GM18511 (cell line): ENCODE measurements at regions not wholly inside any gene's neighbourhood (a gene's known extent, or its start where the extent isn't known, plus 50 kb on each side); places are given as distances from the start of the nearest gene placed in this dataset.
"Not testable (repeated sequence)": the region's sequence is repeated elsewhere in the genome, so short reads cannot be mapped to it uniquely, and the experiment has no call there.

ENCODE experiments used
- ATAC-seq: cut with Tn5 transposase; IDR thresholded peaks from one replicate; pipeline ENCODE4 v1.9.1; 2021; ENCODE audit warnings: mild to moderate bottlenecking, moderate library complexity; ENCODE audit not compliant: unreplicated experiment

DNA sequence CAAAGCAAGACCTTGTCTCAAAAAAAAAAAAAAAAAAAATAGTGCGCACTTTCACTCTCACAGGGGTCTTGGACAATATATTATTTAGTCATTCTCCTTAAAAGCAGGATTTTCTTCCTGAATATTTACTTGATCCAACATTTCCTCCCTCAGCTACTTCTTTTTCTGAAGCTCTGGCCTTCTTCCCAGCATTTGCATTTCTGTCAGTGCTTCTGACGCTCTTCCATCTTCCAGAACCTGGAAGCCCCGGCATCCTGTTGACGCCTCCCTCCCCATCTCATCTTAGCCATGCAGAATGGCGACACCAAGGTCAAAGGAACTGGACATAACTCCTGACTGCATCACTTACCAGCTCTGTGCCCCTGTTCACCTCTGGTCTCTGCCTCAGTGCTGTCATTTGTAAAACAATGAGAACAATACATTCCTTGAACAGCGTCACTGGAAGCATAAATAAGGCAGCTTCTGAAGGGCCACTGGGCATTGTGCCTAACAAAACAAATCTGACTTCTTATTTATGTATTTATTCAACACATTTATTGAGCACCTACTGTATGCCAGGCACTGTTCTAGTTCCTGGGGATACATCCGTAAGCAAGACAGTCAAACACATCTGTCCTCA lies 90.9 kb upstream of the MDM1 start:
- no peak for ATAC-seq

DNA sequence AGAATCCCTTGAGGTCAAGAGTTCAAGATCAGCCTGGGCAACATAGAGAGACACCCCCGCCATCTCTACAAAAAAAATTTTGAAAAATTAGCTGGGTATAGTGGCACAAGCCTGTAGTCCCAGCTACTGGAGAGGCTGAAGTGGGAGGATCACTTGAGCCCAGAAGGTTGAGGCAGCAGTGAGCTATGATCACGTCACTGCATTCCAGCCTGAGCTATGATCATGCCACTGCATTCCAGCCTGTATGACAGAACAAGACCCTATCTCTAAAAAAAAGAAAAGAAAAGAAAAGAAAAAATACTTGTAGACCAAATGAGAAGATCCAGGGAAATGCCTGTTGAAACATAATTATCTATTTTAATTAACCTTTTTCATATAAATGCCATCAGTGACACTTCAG lies 93.8 kb upstream of the MDM1 start:
- ATAC-seq = no peak

DNA sequence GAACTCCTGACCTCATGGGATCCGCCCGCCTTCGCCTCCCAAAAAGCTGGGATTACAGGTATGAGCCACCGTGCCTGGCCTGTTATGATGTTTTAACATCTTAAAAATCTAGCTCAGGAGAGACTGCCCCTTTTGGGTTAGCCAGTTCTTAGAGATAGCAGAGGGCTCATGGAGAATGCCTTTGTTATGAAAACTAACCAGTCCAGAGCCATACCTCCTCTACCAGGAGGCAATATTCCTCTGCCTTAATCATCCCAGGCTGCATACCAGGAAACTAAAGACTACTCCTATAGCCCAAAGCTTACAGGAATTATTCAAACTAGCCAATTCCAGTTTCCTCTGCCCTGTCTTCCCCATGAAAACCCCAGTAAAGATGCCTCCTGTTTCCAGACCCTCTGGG lies 96.0 kb upstream of the MDM1 start:
- no peak for ATAC-seq

GRCh38 chr12:68428724-68429501 lies 96.8 kb upstream of the MDM1 start:
- ATAC-seq = no peak

GRCh38 chr12:68429696-68430095 lies 97.5 kb upstream of the MDM1 start:
- ATAC-seq = no peak

DNA sequence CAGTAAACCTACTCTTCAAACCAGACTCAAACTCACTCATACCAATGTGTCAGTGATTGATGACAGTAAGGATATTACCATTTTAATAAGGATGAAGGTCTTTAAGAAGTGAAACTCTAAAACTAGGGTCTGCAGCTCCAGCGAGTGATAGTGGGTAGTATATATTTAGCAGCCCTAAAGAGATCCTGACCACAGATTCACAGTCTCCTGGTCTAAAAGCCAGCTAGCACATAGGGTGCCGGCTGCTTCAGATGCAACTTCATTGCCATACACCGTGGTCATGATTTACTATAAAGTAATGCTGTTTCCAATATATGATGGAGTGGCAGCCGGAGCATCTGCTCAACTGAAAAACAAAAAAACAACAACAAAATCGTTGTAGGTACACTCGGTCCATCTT lies 99.6 kb upstream of the MDM1 start:
- ATAC-seq = no peak

DNA sequence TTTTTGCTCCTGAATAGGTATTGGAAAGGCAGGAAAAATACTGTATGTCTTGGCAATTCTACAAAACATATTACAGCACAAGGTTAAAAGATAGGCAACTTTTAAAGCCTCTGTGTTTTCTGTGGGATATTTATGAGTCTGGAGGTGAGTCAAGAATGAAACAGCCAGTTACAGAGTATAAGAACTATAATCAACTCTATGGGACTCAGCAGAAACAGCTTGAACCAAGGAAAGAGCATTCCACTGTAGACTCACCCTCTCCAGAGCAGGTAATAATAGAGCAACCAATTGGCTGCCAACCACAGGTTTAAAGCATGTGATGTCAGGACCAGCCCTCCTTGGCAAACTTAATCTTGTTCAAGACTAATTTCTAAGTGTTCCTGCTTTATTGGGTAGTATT lies 100.5 kb upstream of the MDM1 start:
- no peak for ATAC-seq

GRCh38 chr12:68434391-68435298 lies 102.5 kb upstream of the MDM1 start:
- no peak for ATAC-seq

- ATAC-seq = no peak
Measured at GRCh38 chr12:68435299-68435637, 103.1 kb upstream of the MDM1 start.

DNA sequence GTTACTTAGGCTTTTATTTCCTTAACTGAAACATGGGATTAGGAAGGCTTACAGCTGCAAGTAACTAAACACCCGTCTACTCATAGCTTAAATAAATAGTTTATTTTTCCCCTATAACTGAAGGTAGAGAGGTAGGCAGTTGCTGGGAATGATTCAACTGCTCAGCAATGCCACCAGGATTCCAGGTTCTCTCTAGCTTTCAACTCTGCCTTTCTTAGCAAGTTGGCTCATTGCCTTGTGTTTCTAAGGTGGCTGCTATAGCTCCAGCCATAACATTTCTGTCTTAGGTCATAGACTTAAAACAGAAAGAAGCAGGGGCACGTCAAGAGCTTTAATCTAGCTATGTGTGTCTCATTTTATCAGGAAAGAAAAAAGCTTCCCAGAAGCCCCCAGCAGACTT lies 103.7 kb upstream of the MDM1 start:
- ATAC-seq = no peak

DNA sequence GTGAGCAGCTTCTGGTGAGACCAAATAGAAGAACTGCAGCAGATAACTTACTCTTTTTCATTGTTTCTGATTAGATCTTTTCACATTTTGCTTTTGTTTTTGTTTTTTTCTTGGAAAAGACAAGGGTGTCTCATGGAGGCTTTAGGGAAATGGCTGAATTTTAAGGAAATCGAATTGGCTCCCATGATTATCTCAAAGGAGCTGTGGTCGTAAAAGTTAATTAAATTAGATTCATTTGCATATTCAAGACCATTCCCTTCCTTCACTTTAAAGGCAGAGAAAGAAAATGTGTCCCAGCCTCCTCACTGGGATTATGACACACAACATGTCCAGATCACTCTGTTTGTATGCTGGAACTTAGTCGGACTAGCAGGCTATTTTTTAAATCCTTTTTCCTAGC lies 106.4 kb upstream of the MDM1 start:
- no peak for ATAC-seq

DNA sequence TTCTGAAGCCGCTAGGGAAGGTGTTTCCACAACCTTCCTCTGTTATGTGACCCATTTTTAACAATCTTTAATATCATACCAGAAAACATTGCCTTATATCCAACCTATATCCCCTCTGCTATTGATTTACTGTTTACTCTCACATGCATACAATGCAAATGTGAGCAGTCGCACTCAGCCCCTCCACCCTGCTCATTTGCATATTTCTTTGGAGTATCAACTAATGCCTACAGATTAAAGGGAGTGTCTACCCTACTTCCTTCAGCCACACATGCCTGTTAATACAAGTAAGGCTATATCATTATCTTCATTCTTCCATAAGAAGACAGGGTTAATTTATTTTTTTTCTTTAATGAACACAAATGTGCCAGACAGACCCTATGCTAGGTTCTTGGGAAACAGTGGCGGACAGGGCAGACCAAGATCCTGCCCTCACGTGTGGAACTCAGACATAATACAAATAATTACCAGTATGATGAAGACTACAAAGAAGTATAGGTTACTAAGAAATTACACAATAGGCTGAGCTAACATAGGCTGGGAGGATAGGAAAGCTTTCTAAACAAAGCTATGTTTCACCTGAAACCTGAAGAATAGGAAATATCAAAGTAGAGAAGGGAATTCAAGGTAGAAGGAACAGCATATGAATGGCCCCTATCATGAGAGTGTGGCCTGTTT lies 107.3 kb upstream of the MDM1 start:
- ATAC-seq = no peak

GRCh38 chr12:68440068-68440581 lies 108.0 kb upstream of the MDM1 start:
- no peak for ATAC-seq

- ATAC-seq = no peak
Measured at GRCh38 chr12:68441167-68441566, 109.0 kb upstream of the MDM1 start.

DNA sequence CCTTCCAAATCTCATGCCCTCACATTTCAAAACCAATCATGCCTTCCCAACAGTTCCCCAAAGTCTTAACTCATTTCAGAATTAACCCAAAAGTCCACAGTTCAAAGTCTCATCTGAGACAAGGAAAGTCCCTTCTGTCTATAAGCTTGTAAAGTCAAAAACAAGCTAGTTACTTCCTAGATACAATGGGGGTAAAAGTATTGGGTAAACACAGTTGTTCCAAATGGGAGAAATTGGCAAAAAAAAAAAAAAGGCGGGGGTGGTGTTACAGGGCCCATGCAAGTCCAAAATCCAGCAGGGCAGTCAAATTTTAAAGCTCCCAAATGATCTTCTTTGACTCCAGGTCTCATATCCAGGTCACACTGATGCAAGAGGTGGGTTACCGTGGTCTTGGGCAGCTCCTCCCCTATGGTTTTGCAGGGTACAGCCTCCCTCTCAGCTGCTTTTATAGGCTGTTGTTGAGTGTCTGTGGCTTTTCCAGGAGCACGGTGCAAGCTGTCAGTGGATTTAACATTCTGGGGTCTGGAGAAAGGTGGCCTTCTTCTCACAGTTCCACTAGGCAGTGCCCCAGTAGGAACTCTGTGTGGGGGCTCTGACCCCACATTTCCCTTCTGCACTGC lies 110.3 kb upstream of the MDM1 start:
- not testable (repeated sequence) for ATAC-seq

DNA sequence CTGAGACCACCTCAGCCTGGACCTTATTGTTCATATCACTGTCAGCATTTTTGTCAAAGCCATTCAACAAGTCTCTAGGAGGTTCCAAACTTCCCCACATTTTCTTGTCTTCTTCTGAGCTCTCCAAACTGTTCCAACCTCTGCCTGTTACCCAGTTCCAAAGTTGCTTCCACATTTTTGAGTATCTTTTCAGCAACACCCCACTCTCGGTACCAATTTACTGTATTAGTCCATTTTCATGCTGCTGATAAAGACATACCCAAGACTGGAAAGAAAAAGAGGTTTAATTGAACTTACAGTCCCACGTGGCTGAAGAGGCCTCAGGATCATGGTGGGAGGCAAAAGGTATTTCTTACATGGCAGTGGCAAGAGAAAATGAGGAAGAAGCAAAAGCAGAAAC lies 111.5 kb upstream of the MDM1 start:
- not testable (repeated sequence) for ATAC-seq

DNA sequence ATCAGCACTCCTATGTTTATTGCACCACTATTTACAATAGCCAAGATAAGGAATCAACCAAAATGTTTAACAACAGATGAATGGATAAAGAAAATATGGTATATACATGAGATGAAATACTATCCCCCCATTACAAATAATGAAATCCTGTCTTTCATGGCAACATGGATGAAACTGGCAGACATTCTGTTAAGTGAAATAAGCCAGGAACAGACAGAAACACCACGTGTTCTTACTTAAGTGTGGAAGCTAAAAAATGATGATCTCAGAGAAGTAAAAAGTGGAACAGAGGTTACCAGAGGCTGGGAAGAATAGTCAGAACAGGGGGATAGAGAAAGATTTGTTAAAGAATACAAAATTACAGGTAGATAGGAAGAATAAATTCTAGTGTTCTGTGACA lies 113.7 kb upstream of the MDM1 start:
- ATAC-seq = no peak

DNA sequence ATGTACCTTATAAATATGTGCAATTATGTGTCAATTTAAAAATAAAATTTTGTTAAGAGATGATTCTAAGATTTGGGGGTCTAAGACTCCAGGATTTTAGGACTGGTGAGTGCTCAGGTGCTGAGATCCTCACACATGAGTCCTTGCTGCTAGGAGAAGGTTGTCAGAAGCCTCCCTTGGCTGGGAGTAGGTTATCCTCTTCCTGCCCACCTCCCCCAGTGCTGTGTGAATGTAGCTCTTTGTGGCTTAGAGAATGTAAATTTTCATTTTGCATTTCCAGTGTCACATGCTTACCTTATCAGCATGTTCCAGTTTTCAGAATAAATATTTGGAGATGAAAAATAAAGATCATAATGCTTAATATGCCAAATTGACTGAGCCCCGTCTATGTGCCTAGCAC lies 114.2 kb upstream of the MDM1 start:
- no peak for ATAC-seq

- ATAC-seq = no peak
Measured at GRCh38 chr12:68446901-68447796, 115.0 kb upstream of the MDM1 start.
